CD4-positive, alpha-beta memory T cell (primary cell): ENCODE measurements at regions not wholly inside any gene's neighbourhood (a gene's known extent, or its start where the extent isn't known, plus 50 kb on each side); places are given as distances from the start of the nearest gene placed in this dataset.

Experiments used
- CTCF ChIA-PET: fragments of 350-600 bp; sonication (Branson Sonifier 250); formaldehyde crosslinking; loops from one replicate; lab custom pipeline; 2021; ENCODE audit warnings: inconsistent platforms; ENCODE audit not compliant: partially characterized antibody; lab: Charles Lee
- POLR2A ChIA-PET: fragments of 350-600 bp; sonication (Branson Sonifier 250); formaldehyde crosslinking; loops from one replicate; lab custom pipeline; 2021; ENCODE audit not compliant: partially characterized antibody; lab: Charles Lee
- DNase-seq, 5 donors: peaks; one replicate each; pipeline versions ENCODE4 v3.0.0 to v3.0.0-alpha.2; 2020 to 2022; ENCODE audit warnings: mixed read lengths in 1 of 5
- H3K27ac ChIP-seq: one replicate; pipeline ENCODE4 v1.7.0; 2013; ENCODE audit warnings: low read depth, low read length
- H3K27me3 ChIP-seq: 2 replicates; pipeline ENCODE4 v1.7.0; 2013; ENCODE audit warnings: mild to moderate bottlenecking, low read length, moderate library complexity; ENCODE audit not compliant: insufficient read depth
- H3K36me3 ChIP-seq: 2 replicates; pipeline ENCODE4 v1.7.0; 2013; ENCODE audit warnings: mild to moderate bottlenecking, low read length, moderate library complexity; ENCODE audit not compliant: insufficient read depth
- H3K4me1 ChIP-seq: 2 replicates; pipeline ENCODE4 v1.7.0; 2013; ENCODE audit warnings: mild to moderate bottlenecking, low read length, moderate library complexity; ENCODE audit not compliant: insufficient read depth
- H3K4me3 ChIP-seq, 2 donors: one replicate each; pipeline ENCODE4 v1.7.0; 2013; ENCODE audit warnings: low read length in 2 of 2, mild to moderate bottlenecking in 1 of 2
- H3K9me3 ChIP-seq, 2 donors: one replicate each; pipeline ENCODE4 v1.7.0; 2013; ENCODE audit warnings: low read length in 2 of 2, control low read depth in 1 of 2; ENCODE audit not compliant: control insufficient read depth in 1 of 2
- H3K27ac Mint-ChIP-seq, 7 donors: one replicate each; pipeline ENCODE4 v1.8.0; 2020 to 2021; ENCODE audit warnings: mixed read lengths in 7 of 7, mild to moderate bottlenecking in 6 of 7, inconsistent platforms in 3 of 7, moderate library complexity in 3 of 7
- H3K27me3 Mint-ChIP-seq, 2 donors: one replicate each; pipeline ENCODE4 v1.8.0; 2020 to 2021; ENCODE audit warnings: mixed read lengths in 2 of 2
- H3K36me3 Mint-ChIP-seq, 2 donors: one replicate each; pipeline ENCODE4 v1.8.0; 2020 to 2021; ENCODE audit warnings: mixed read lengths in 2 of 2, inconsistent platforms in 1 of 2, mild to moderate bottlenecking in 1 of 2
- H3K4me1 Mint-ChIP-seq, 4 donors: one replicate each; pipeline ENCODE4 v1.8.0; 2020 to 2021; ENCODE audit warnings: mixed read lengths in 4 of 4, mild to moderate bottlenecking in 1 of 4
- H3K4me3 Mint-ChIP-seq, 8 donors: one replicate each; pipeline ENCODE4 v1.8.0; 2020 to 2021; ENCODE audit warnings: mixed read lengths in 8 of 8, mild to moderate bottlenecking in 7 of 8, moderate library complexity in 6 of 8, inconsistent platforms in 3 of 8
- H3K9me3 Mint-ChIP-seq, 8 donors: one replicate each; pipeline ENCODE4 v1.8.0; 2020 to 2021; ENCODE audit warnings: mixed read lengths in 8 of 8, mild to moderate bottlenecking in 5 of 8, inconsistent platforms in 3 of 8, moderate library complexity in 1 of 8
- intact Hi-C: fragments of 100-400 bp; cut with micrococcal nuclease; formaldehyde crosslinking; loops from one replicate; pipeline ENCODE4 v1.15.1; 2023

- H3K36me3 Mint-ChIP-seq: no peaks in the 10 kb centered on the region
- CTCF ChIA-PET: interaction anchor here (1.3 kb wide), 1 partner anchor 327 kb away, joined by 3 read pairs; no protein-coding TSS in a partner anchor
- DNase-seq: no peak
- no peaks in the 10 kb centered on the region for H3K9me3 ChIP-seq
- intact Hi-C loops: no loop called here
- H3K27ac ChIP-seq: no peak overlapping the region
- no peaks in the 10 kb centered on the region for H3K4me1 Mint-ChIP-seq
- peaks cover 2 to 4% of the 10 kb centered on the region in 2 donors for H3K27me3 Mint-ChIP-seq
- no peaks in the 10 kb centered on the region for H3K27me3 ChIP-seq
- H3K4me1 ChIP-seq: no peaks in the 10 kb centered on the region
- no peaks in the 10 kb centered on the region for H3K9me3 Mint-ChIP-seq
- H3K27ac Mint-ChIP-seq: no peak overlapping the region
- POLR2A ChIA-PET: no interaction called here
- no peak overlapping the region for H3K4me3 ChIP-seq
- no peaks in the 10 kb centered on the region for H3K36me3 ChIP-seq
- H3K4me3 Mint-ChIP-seq: no peak overlapping the region
These were observed 156.9 kb downstream of the USP12 start for GRCh38 chr13:27014406-27015359.

GRCh38 chr13:27012482-27013197, 159.0 kb downstream of the USP12 start:
- Mint-ChIP-seq H3K36me3 (no peaks in the 10 kb centered on the region), H3K4me1 (no peaks in the 10 kb centered on the region), H3K4me3 (no peak overlapping the region), H3K9me3 (no peaks in the 10 kb centered on the region), H3K27me3 (peaks cover 4 to 12% of the 10 kb centered on the region in 2 donors), H3K27ac (no peak overlapping the region)
- Histone ChIP-seq H3K36me3 (no peaks in the 10 kb centered on the region), H3K4me3 (no peak overlapping the region), H3K9me3 (no peaks in the 10 kb centered on the region), H3K4me1 (no peaks in the 10 kb centered on the region), H3K27ac (no peak overlapping the region), H3K27me3 (no peaks in the 10 kb centered on the region)
- DNase-seq: no peak
- ChIA-PET CTCF (no interaction called here), POLR2A (no interaction called here)
- intact Hi-C loops: no loop called here

- Histone ChIP-seq H3K27me3 (no peaks in the 10 kb centered on the region), H3K9me3 (no peaks in the 10 kb centered on the region), H3K4me3 (no peak overlapping the region), H3K4me1 (no peaks in the 10 kb centered on the region), H3K27ac (no peak overlapping the region), H3K36me3 (no peaks in the 10 kb centered on the region)
- intact Hi-C loops: no loop called here
- no peaks in the 10 kb centered on the region for H3K36me3 Mint-ChIP-seq
- no peak for DNase-seq
- H3K27me3 Mint-ChIP-seq: peaks cover 8 to 16% of the 10 kb centered on the region in 2 donors
- peaks cover 0 to under 1% (median 0%) of the 10 kb centered on the region in 4 donors for H3K4me1 Mint-ChIP-seq
- H3K27ac Mint-ChIP-seq: no peak overlapping the region
- no peak overlapping the region for H3K4me3 Mint-ChIP-seq
- ChIA-PET POLR2A (no interaction called here), CTCF (interaction anchor here (1.1 to 1.3 kb wide), 2 partner anchors 26 to 348 kb away, joined by 3 to 5 read pairs; no protein-coding TSS in a partner anchor)
- H3K9me3 Mint-ChIP-seq: no peaks in the 10 kb centered on the region
These were observed 159.9 kb downstream of the USP12 start for GRCh38 chr13:27011661-27012060.

- Mint-ChIP-seq H3K27me3 (peaks cover 19 to 29% of the 10 kb centered on the region in 2 donors), H3K9me3 (no peaks in the 10 kb centered on the region), H3K27ac (no peak overlapping the region), H3K4me1 (peaks cover 0 to 7% (median 1%) of the 10 kb centered on the region in 4 donors), H3K4me3 (no peak overlapping the region), H3K36me3 (no peaks in the 10 kb centered on the region)
- DNase-seq: no peak
- CTCF ChIA-PET: interaction anchor here (0.6 to 1.9 kb wide), 4 partner anchors 12 to 818 kb away, joined by 3 to 6 read pairs (median 4); no protein-coding TSS in a partner anchor
- Histone ChIP-seq H3K27ac (no peak overlapping the region), H3K9me3 (no peaks in the 10 kb centered on the region), H3K27me3 (no peaks in the 10 kb centered on the region), H3K36me3 (no peaks in the 10 kb centered on the region), H3K4me3 (no peak overlapping the region), H3K4me1 (no peaks in the 10 kb centered on the region)
- intact Hi-C loops: no loop called here
- POLR2A ChIA-PET: no interaction called here
These were observed 162.9 kb downstream of the USP12 start for GRCh38 chr13:27008733-27009132.

- H3K4me1 ChIP-seq: no peaks in the 10 kb centered on the region
- no peak overlapping the region for H3K27ac ChIP-seq
- H3K4me1 Mint-ChIP-seq: peaks cover 0 to 7% (median 1%) of the 10 kb centered on the region in 4 donors
- POLR2A ChIA-PET: no interaction called here
- no peak overlapping the region for H3K4me3 Mint-ChIP-seq
- H3K9me3 Mint-ChIP-seq: no peaks in the 10 kb centered on the region
- no peaks in the 10 kb centered on the region for H3K36me3 ChIP-seq
- no peaks in the 10 kb centered on the region for H3K27me3 ChIP-seq
- intact Hi-C loops: no loop called here
- no peaks in the 10 kb centered on the region for H3K9me3 ChIP-seq
- H3K27ac Mint-ChIP-seq: no peak overlapping the region
- no peak overlapping the region for H3K4me3 ChIP-seq
- CTCF ChIA-PET: interaction anchor here (1.1 kb wide), 1 partner anchor 355 kb away, joined by 4 read pairs; no protein-coding TSS in a partner anchor
- H3K27me3 Mint-ChIP-seq: peaks cover 23 to 39% of the 10 kb centered on the region in 2 donors
- no peak for DNase-seq
- H3K36me3 Mint-ChIP-seq: no peaks in the 10 kb centered on the region
These were observed 164.4 kb downstream of the USP12 start for GRCh38 chr13:27007166-27007565.

- Histone ChIP-seq H3K4me1 (no peaks in the 10 kb centered on the region), H3K36me3 (no peaks in the 10 kb centered on the region), H3K9me3 (no peaks in the 10 kb centered on the region), H3K27me3 (no peaks in the 10 kb centered on the region), H3K4me3 (no peak overlapping the region), H3K27ac (no peak overlapping the region)
- ChIA-PET POLR2A (no interaction called here), CTCF (interaction anchor here (1.1 kb wide), 1 partner anchor 355 kb away, joined by 4 read pairs; no protein-coding TSS in a partner anchor)
- Mint-ChIP-seq H3K9me3 (no peaks in the 10 kb centered on the region), H3K27me3 (peaks cover 23 to 43% of the 10 kb centered on the region in 2 donors), H3K27ac (no peak overlapping the region), H3K4me1 (peaks cover 0 to 7% (median 1%) of the 10 kb centered on the region in 4 donors), H3K36me3 (no peaks in the 10 kb centered on the region), H3K4me3 (no peak overlapping the region)
- no peak for DNase-seq
- intact Hi-C loops: no loop called here
These were observed 165.0 kb downstream of the USP12 start for GRCh38 chr13:27006519-27007161.
